ENCODE measurements at regions not wholly inside any gene's neighbourhood (a gene's known extent, or its start where the extent isn't known, plus 50 kb on each side); places are given as distances from the start of the nearest gene placed in this dataset.

DNA sequence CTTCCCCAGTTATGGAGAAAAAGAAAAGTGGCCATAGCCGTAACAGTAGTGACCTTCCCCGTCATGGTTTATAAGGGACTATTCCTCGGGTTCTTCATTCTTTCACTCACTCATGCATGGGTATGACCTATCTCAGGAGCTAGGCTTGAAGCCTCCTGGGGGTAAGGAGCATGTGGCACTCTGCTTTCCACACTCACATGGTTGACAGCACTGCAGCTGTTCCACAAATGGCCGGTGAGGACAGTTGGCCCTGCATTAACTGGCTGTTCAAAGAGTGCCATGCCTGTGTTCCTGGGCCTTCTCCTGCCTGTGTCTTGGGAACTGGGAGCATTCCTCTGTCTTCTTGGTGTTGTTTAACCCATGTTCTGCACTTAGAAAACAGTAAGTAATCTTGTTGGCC is 66.2 kb upstream of the PNMA1 start:
- H3K36me3 Mint-ChIP-seq (ENCODE audit: low read depth): peaks cover 14% of the 10 kb centered on the region
- DNase-seq: no peak
- no peak overlapping the region for H3K27ac Mint-ChIP-seq
- H3K27me3 Mint-ChIP-seq (ENCODE audit: insufficient read depth): no peaks in the 10 kb centered on the region
- no peaks in the 10 kb centered on the region for H3K9me3 Mint-ChIP-seq
- TF ChIP-seq, protein P1, sequence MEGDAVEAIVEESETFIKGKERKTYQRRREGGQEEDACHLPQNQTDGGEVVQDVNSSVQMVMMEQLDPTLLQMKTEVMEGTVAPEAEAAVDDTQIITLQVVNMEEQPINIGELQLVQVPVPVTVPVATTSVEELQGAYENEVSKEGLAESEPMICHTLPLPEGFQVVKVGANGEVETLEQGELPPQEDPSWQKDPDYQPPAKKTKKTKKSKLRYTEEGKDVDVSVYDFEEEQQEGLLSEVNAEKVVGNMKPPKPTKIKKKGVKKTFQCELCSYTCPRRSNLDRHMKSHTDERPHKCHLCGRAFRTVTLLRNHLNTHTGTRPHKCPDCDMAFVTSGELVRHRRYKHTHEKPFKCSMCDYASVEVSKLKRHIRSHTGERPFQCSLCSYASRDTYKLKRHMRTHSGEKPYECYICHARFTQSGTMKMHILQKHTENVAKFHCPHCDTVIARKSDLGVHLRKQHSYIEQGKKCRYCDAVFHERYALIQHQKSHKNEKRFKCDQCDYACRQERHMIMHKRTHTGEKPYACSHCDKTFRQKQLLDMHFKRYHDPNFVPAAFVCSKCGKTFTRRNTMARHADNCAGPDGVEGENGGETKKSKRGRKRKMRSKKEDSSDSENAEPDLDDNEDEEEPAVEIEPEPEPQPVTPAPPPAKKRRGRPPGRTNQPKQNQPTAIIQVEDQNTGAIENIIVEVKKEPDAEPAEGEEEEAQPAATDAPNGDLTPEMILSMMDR (IDR thresholded peaks at IDR 0.05): no peak
- H3K4me1 Mint-ChIP-seq (ENCODE audit: low read depth): peaks cover 37% of the 10 kb centered on the region
- no peak overlapping the region for H3K4me3 Mint-ChIP-seq

DNA sequence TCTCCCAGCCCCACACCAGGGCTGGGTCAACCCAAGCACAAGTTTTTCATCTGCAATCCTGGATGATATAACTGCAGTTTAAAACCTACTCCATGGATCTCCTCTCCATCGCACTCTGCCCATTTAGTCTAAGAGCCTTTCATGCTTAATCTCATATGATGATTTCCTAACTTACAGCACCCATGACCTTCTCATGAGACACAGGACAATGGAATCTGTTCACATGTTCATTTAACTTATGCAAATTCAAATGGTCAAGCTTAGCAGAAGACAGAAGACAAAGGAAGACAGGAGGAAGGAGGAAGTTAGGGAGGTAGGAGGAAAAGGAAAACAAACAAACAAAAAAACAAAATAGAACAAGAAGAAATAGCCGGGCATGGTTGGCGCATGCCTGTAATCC is 64.6 kb upstream of the PNMA1 start:
- Mint-ChIP-seq H3K27me3 (ENCODE audit: insufficient read depth) (peaks cover 2% of the 10 kb centered on the region; the same call in 1 of the 2 replicates), H3K36me3 (ENCODE audit: low read depth) (peaks cover 14% of the 10 kb centered on the region), H3K4me3 (no peak overlapping the region), H3K9me3 (no peaks in the 10 kb centered on the region), H3K4me1 (ENCODE audit: low read depth) (peaks cover 30% of the 10 kb centered on the region), H3K27ac (no peak overlapping the region)
- DNase-seq: no peak
- TF ChIP-seq, protein P1 (IDR thresholded peaks at IDR 0.05): no peak

DNA sequence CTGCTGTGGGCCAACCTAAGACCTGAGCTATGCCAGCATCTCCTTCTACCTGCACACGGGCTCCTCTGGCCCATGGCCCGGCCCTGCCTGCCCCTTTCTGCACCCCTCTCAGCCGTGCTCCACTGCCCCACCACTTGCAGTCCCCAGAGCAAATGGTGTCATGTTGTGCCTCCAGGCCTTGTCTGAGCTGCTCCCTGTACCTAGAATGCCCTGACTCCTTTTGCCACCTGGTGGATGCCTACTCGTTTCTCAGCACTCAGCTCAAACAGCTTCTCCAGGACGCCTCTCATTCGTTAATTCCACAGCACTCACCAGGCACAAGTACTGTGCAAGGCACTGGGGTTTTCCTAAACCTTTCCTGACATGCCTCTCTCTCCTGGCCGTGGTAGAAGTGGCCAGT is 63.2 kb upstream of the PNMA1 start:
- Mint-ChIP-seq H3K36me3 (ENCODE audit: low read depth) (peaks cover 10% of the 10 kb centered on the region), H3K9me3 (no peaks in the 10 kb centered on the region), H3K27me3 (ENCODE audit: insufficient read depth) (peaks cover 2% of the 10 kb centered on the region; the same call in 1 of the 2 replicates), H3K27ac (no peak overlapping the region), H3K4me1 (ENCODE audit: low read depth) (peaks cover 20% of the 10 kb centered on the region), H3K4me3 (no peak overlapping the region)
- TF ChIP-seq, protein P1 (IDR thresholded peaks at IDR 0.05): no peak
- DNase-seq: no peak

DNA sequence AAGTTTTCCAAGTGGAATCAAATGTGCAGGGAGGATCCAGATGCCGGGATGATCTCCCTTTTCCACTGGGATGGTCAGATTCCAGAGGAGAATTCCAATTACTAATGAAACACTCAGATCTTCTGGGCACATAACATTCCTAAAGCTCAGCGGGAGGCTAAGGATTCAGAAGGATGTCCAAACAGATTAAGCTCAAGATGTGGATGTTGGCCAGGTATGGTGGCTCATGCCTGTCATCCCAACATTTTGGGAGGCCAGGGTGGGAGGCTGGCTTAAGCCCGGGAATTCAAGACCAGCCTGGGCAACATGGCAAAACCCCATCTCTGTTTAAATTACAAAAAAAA is 62.0 kb upstream of the PNMA1 start:
- Mint-ChIP-seq H3K4me3 (no peak overlapping the region), H3K9me3 (no peaks in the 10 kb centered on the region), H3K4me1 (ENCODE audit: low read depth) (peaks cover 32% of the 10 kb centered on the region), H3K36me3 (ENCODE audit: low read depth) (peaks cover 10% of the 10 kb centered on the region), H3K27ac (0 out of 2 replicates have a peak overlapping the region, but pooled peaks have one; percentile 21), H3K27me3 (ENCODE audit: insufficient read depth) (peaks cover 4% of the 10 kb centered on the region; the same call in 1 of the 2 replicates)
- no peak for DNase-seq
- TF ChIP-seq, protein P1 (IDR thresholded peaks at IDR 0.05): no peak

DNA sequence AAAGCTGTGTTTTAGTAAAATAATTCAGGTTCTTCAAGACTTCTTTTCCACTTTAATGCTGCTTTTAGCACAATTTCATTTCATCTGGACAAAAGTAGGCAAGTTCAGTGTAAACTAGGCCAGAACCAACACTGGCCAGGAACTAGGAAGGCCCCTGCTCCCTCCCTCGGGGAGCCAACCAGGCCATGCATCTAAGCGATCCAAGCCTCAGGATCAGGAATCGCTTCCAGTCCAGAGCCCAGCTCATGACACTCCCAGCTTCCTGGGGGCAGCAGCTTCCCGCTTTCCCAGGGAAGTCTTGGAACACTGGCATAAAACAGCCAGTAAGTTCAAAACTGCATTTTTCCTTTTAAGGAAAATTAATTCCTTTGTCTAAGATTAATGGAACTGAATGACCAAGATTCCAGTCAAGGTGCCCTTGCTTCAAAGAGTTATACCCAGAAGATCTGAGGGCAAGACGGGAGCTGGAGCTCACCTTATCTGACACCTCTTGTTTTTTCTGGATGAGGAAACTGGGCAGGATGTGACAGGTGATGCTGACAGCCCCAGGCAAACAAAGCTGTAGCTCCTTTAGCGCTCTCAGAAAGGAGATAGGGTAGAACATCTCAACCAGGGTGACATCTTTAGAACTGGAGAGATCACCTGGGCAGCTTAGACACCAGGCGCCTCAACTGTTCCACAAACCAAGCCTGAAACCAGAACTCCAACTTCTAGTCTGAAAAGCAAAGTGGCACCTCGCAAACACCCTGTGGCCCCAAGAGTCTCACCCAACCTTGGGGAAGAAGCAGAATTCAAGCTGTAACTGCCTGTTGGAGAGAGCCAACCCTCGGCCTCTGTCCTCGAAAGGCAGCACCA is 61.4 kb upstream of the PNMA1 start:
- TF ChIP-seq, protein P1 (IDR thresholded peaks at IDR 0.05): no peak
- no peaks in the 10 kb centered on the region for H3K9me3 Mint-ChIP-seq
- DNase-seq: no peak
- no peak overlapping the region for H3K4me3 Mint-ChIP-seq
- peaks cover 38% of the 10 kb centered on the region for H3K4me1 Mint-ChIP-seq (ENCODE audit: low read depth)
- H3K27me3 Mint-ChIP-seq (ENCODE audit: insufficient read depth): peaks cover 4% of the 10 kb centered on the region; the same call in 1 of the 2 replicates
- 0 out of 2 replicates have a peak overlapping the region, but pooled peaks have one; percentile 21 for H3K27ac Mint-ChIP-seq
- H3K36me3 Mint-ChIP-seq (ENCODE audit: low read depth): peaks cover 10% of the 10 kb centered on the region
